ENCODE measurements at regions not wholly inside any gene's neighbourhood (a gene's known extent, or its start where the extent isn't known, plus 50 kb on each side); places are given as distances from the start of the nearest gene placed in this dataset.

GRCh38 chr6:167528239-167528638, 203.4 kb downstream of the TTLL2 start:
- TF ChIP-seq, protein P1, sequence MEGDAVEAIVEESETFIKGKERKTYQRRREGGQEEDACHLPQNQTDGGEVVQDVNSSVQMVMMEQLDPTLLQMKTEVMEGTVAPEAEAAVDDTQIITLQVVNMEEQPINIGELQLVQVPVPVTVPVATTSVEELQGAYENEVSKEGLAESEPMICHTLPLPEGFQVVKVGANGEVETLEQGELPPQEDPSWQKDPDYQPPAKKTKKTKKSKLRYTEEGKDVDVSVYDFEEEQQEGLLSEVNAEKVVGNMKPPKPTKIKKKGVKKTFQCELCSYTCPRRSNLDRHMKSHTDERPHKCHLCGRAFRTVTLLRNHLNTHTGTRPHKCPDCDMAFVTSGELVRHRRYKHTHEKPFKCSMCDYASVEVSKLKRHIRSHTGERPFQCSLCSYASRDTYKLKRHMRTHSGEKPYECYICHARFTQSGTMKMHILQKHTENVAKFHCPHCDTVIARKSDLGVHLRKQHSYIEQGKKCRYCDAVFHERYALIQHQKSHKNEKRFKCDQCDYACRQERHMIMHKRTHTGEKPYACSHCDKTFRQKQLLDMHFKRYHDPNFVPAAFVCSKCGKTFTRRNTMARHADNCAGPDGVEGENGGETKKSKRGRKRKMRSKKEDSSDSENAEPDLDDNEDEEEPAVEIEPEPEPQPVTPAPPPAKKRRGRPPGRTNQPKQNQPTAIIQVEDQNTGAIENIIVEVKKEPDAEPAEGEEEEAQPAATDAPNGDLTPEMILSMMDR (tag by site-specific recombination; IDR thresholded peaks at IDR 0.05) = no peak
- no peak for TF ChIP-seq ZNF530 (tag by site-specific recombination; IDR thresholded peaks at IDR 0.05; ENCODE audit: low read depth)
- no peak for TF ChIP-seq ZEB2 (tag by site-specific recombination; IDR thresholded peaks at IDR 0.05)
- TF ChIP-seq ZNF510 (tag by site-specific recombination; IDR thresholded peaks at IDR 0.05; ENCODE audit: insufficient replicate concordance) = no peak
- no peak for TF ChIP-seq ZBTB44 (tag by site-specific recombination; IDR thresholded peaks at IDR 0.05)
- TF ChIP-seq ZNF341 (tag by site-specific recombination; IDR thresholded peaks at IDR 0.05; ENCODE audit: low read depth) = no peak
- TF ChIP-seq SP2 (tag by site-specific recombination; IDR thresholded peaks at IDR 0.05) = no peak
- TF ChIP-seq, protein P2, sequence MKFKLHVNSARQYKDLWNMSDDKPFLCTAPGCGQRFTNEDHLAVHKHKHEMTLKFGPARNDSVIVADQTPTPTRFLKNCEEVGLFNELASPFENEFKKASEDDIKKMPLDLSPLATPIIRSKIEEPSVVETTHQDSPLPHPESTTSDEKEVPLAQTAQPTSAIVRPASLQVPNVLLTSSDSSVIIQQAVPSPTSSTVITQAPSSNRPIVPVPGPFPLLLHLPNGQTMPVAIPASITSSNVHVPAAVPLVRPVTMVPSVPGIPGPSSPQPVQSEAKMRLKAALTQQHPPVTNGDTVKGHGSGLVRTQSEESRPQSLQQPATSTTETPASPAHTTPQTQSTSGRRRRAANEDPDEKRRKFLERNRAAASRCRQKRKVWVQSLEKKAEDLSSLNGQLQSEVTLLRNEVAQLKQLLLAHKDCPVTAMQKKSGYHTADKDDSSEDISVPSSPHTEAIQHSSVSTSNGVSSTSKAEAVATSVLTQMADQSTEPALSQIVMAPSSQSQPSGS (tag by site-specific recombination; IDR thresholded peaks at IDR 0.05; ENCODE audit: low read depth) = no peak
- TF ChIP-seq ZNF768 (tag by site-specific recombination; IDR thresholded peaks at IDR 0.05) = no peak
- TF ChIP-seq ZNF747 (tag by site-specific recombination; IDR thresholded peaks at IDR 0.05) = no peak
- TF ChIP-seq, protein P3, sequence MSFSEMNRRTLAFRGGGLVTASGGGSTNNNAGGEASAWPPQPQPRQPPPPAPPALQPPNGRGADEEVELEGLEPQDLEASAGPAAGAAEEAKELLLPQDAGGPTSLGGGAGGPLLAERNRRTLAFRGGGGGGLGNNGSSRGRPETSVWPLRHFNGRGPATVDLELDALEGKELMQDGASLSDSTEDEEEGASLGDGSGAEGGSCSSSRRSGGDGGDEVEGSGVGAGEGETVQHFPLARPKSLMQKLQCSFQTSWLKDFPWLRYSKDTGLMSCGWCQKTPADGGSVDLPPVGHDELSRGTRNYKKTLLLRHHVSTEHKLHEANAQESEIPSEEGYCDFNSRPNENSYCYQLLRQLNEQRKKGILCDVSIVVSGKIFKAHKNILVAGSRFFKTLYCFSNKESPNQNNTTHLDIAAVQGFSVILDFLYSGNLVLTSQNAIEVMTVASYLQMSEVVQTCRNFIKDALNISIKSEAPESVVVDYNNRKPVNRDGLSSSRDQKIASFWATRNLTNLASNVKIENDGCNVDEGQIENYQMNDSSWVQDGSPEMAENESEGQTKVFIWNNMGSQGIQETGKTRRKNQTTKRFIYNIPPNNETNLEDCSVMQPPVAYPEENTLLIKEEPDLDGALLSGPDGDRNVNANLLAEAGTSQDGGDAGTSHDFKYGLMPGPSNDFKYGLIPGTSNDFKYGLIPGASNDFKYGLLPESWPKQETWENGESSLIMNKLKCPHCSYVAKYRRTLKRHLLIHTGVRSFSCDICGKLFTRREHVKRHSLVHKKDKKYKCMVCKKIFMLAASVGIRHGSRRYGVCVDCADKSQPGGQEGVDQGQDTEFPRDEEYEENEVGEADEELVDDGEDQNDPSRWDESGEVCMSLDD (tag by site-specific recombination; IDR thresholded peaks at IDR 0.05) = no peak
- TF ChIP-seq ZBTB20 (tag by site-specific recombination; IDR thresholded peaks at IDR 0.05) = no peak
- TF ChIP-seq ZNF518A (tag by site-specific recombination; conservative IDR thresholded peaks at IDR 0.05; ENCODE audit: low read depth) = no peak
- TF ChIP-seq, protein P4, sequence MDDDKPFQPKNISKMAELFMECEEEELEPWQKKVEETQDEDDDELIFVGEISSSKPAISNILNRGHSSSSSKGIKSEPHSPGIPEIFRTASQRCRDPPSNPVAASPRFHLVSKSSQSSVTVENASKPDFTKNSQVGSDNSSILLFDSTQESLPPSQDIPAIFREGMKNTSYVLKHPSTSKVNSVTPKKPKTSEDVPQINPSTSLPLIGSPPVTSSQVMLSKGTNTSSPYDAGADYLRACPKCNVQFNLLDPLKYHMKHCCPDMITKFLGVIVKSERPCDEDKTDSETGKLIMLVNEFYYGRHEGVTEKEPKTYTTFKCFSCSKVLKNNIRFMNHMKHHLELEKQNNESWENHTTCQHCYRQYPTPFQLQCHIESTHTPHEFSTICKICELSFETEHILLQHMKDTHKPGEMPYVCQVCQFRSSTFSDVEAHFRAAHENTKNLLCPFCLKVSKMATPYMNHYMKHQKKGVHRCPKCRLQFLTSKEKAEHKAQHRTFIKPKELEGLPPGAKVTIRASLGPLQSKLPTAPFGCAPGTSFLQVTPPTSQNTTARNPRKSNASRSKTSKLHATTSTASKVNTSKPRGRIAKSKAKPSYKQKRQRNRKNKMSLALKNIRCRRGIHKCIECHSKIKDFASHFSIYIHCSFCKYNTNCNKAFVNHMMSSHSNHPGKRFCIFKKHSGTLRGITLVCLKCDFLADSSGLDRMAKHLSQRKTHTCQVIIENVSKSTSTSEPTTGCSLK (tag by site-specific recombination; IDR thresholded peaks at IDR 0.05) = no peak

Measured in HEK293 (cell line).